Left renal cortex interstitium (tissue), 4 donors: ENCODE measurements at regions not wholly inside any gene's neighbourhood (a gene's known extent, or its start where the extent isn't known, plus 50 kb on each side); places are given as distances from the start of the nearest gene placed in this dataset.

Experiments
- DNase-seq, 4 donors: peaks; one replicate each; pipeline ENCODE4 v3.0.0-alpha.2; 2013; ENCODE audit warnings: low read depth in 4 of 4, low spot score in 2 of 4, missing footprints in 1 of 4

GRCh38 chr20:24203526-24204183, 215.1 kb upstream of the GGTLC1 start:
- DNase-seq, result no peak

DNA sequence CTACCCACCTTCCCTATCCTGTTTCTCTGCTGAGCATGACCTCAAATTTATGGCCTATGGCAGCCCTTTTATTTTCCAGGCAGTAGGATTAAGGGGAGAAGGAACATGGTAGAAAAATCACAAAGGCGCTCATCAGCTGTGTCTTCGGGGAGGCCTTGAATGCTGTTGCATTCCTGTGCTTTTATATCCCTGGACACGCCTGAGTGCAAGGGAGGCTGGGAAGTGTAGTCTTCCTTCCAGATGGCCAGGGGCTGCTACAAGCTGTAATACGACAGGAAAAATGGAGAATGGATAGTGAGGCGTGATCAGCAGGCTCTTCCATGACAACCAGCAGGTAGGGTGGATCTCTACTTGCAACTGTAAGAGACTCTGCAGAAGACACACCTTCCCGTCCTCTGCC, 210.9 kb upstream of the GGTLC1 start:
- DNase-seq, result no peak

GRCh38 chr20:24194143-24194542, 205.6 kb upstream of the GGTLC1 start:
- peak in 1 of 4 donors; percentile 8 for DNase-seq

DNA sequence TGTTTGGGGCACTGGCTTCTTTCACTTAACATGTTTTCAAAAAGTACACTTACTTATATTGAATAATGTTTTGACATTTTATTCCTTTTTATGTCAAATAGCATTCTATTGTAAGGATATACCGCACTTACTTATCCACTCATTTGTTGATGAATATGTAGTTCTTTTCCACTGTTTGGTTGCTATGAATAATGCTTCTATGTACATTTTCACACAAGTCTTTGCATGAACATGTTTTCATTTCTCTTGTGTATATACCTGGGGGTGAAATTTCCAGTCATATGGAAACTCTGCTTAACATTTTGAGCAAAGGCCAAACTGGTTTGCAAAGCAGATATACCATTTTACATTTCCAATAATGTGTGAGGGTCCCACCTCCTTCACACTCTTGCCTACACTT, 202.3 kb upstream of the GGTLC1 start:
- no peak for DNase-seq

GRCh38 chr20:24185791-24186190, 197.2 kb upstream of the GGTLC1 start:
- no peak for DNase-seq

DNA sequence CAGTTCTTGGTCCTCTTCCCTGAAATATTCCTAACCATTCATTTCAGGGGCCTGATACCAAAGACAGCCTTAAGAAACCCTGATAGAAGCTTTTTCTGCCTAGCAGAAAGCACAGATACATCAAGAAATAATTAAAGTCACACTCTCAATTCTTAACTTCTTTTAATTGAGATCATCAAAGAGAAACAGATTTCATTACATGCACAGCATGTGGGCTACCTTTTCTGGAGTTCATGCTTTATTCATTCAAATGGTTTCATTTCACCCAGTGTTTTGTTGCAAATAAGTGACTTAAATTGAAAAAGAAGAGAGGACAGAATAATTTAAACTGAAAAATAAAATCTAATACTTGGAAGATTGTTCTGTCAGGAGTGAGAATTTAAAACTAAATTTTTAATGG, 192.6 kb upstream of the GGTLC1 start:
- no peak for DNase-seq

DNA sequence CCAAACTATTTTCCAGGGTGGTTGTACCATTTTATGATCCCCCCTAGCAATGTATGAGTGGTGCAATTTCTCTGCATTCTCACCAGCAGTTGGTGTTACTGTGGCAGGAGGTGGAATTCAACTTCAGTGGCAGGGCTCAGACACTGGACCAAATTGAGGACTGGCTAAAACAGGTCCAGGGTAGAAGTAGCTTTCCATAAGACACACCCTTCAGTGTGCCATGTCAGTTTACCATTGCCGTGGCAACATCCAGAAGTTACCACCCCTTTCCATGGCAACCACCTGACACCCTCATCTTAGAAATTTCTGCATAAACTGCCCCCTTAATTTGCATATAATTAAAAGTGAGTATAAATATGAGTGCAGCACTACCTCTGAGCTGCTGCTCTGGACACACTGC, 180.7 kb upstream of the GGTLC1 start:
- DNase-seq, result no peak

GRCh38 chr20:24166412-24166811, 177.8 kb upstream of the GGTLC1 start:
- no peak for DNase-seq

DNA sequence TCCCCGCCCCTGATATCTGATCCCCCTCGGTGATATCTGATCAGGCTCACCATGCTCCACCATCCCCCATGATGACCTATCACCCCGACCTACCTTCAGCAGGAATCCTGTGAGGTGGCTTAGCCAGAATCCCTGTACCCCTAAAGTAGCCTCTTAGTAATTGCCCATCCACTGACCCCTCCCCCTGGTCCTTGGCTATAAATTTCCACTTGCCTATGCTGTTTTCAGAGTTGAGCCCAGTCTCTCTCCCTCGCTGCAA, 177.5 kb upstream of the GGTLC1 start:
- no peak for DNase-seq

DNA sequence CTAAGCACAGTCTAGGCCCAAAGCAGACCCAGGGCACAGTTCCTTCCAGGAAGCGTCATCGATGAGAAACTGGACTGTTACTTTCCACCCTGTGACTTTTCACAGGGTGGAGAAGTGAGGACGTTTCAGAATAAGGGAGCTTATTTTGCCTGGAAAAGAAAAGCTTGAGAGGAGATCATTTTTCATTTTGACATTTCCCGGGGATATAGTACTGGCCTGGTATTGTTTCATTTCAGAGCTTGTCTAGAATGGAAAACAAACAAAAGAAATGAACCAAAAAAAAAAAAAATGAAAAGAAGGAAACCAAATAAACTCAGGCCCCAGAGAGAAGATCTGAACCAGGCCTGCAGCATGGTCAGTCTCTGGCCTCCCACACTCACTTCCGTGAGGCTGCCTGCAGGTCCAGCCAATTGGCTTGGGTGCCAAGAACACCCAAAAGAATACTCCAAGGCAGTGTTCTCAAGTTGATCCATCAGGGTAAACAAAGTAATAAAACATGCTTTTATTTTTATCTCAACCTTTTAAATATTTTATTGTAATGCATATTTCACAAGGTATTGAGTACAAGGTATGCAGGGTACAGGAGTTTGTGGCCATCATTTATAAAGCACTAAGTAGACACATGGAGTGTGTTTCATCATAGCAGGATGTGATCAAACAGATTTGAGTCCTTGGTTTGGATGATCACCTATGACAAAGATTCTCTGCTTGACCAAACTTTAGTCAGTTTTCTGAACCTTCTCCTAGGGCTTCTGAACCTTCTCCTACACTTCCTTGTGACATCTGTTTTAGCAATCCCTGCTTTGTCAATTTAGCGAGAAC, 176.9 kb upstream of the GGTLC1 start:
- DNase-seq, result no peak

DNA sequence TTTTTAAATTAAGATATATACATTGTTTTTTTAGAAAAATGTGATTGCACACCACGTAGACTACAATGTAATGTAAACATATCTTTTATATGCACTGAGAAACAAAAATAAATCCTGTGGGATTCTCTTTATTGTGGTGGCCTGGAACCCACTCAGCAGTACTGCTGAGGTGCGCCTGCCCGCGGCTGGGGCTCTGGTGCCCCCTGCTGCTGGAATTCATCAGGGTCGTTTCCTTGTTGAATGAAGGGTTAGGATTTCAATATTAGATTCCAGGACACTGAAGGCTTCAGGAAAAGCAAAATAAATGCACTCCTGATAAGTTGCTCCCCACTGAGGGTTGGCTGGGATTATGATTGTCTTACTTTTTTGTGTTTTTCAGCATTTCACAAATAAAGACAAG, 175.8 kb upstream of the GGTLC1 start:
- DNase-seq, result no peak

DNA sequence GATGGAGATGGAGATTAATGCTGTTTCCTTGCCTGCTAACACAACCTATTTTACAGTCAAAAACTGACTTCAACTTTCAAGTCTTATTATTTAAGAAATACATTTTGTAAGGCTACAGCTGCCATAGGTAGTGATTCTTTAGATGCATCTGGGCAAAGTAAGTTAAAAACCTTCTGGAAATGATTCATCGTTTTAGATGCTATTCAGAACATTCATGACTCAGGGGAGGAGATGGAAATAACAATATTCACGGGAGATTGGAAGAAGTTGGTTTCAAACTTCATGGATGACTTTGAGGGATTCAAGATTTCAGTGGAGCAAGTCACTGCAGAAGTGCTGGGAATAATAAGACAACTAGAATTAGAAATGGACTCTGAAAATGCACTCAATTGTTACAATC, 174.9 kb upstream of the GGTLC1 start:
- no peak for DNase-seq

DNA sequence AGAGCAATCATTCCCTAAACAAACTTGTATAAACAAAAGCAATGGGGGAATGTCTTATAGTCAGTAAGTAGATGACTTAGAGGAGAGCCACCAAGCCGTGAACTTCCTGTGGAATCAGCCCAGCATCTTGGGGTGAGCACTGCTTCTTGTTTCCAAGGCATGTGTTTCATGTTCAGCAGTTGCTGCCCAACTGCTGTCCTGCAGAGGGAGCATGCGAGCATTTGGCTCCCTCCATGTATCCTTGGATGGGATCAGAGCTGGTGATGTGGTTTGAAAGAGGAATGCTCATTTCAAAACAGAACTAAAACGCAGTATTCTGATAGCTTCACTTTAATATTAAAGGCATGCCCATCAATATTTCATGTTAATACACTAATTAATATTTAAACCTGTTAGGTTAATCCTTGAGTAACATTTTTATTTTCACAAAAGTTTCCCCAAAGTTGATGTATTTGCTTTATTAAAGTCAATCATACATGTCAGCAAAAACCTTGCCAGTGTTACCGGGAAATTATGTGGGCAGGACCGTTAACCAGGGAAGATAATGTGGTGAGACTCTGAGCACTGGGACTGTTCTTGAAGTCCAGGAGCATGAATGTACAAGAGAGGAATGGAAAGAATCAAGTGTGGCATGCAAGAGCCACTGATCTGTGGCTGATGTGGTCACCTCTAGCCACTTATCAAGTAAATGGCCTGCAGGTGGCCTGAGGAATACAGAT, 172.1 kb upstream of the GGTLC1 start:
- DNase-seq, result no peak

DNA sequence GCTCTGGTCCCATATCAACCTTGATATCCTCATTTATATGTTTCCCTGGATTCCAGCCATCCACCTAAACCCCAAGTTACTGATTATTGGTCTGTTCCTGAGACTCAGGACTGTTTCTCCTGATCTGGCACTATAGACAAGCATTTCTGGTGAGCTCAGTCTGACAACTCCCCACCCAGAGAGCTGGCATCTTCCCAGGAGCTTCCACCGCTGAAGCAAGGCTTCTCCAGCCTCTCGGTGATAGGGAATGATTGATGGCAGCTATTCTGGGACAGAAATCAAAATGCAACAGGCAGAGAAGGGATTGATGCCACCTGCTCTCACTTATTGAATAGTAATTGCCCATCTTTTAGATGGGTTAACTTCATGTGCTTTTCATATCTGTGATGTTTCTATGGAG, 169.7 kb upstream of the GGTLC1 start:
- no peak for DNase-seq

DNA sequence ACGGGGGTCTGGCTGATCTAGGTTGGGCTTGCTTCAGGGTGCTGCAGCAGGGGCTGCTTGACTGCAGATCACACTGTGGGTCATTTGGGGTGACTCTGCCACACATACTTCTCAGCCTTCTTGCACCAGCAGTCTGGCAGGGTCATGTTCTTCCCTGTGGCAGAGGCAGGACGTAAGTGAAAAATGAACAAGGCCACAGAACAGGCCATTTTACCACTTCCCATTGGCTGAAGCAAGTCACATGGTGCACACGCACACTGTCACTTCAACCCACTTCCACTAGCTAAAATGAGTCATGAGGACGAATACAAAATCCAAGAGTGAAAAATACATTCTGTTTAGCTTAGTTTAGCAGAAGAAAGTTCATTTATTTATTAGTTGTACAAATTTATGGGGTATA, 168.6 kb upstream of the GGTLC1 start:
- no peak for DNase-seq

DNA sequence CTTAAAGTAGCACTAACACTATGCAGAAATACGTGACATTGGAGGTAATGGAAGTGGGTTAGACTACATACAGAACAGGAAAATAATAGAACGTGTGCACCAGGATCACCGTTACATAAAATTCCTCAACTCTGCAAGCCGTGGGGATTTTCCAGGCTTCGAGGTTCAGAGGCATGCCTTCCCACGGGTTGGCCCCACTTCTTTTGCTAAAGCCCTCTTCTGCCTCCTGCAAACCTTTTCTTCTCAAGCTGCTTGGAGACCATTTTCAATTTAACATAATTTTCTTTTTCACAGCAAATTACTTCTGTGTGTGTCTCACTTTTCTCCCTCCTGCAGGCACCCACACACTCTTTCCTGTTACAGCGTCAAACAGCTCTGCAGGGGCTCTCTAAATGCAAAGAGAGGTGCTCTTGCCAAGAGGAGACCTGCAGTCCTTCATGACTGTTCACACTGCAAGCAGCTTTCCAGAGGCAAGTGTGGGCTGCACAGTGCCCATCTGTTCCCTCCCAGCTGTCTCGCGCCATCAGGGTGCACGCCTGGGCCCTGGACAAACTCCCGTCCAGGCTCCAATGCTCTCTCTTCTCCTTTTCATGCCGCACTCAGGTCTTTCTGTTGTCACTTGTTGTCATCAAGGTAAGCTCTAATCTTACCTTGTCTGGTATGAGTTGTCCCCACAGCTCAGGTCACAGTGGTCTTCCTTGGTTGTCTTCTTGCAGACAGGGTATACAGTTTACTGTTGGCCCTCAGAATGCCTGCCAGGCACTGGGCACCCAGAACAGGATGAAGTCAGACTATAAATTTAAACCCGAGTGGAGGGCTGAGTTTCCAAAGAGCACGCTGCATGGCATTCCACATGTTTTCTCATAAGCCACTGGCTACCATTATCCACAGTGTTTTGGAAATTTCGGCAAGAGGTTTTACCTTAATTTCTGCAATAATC, 164.8 kb upstream of the GGTLC1 start:
- DNase-seq, result no peak

DNA sequence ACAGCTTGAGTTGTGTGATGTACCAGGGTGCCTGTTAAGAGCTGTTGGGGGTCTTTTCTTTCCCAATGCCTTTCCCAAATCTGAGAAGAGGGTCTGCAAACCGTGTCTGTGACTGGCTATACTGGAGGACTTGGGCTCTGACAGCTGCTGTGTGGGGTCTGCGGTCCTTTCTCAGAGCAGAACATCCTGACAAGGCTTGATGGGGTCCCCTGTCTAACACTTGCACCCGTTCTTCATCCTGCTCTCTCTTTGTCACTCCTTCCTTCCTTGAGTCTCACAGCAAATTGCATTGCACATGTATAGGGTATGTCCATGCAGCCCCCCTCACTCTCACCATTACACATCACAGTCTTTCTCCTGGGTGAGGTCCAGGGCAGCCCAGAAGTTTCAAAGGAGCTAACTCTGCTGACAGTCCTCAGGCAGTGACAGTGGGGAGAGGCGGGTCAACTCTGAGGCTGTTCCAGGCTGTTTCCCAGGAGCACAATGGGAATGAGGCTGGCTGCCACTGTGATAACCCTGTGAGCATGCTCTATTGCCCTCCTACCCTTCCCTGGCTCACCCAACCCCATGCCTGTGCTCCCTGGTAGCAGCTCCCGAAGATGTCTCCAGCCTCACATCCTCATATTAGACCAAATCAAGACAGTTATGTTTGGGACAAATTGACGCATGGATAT, 163.2 kb upstream of the GGTLC1 start:
- no peak for DNase-seq

- DNase-seq, result no peak
Measured at GRCh38 chr20:24150406-24150805, 161.8 kb upstream of the GGTLC1 start.

DNA sequence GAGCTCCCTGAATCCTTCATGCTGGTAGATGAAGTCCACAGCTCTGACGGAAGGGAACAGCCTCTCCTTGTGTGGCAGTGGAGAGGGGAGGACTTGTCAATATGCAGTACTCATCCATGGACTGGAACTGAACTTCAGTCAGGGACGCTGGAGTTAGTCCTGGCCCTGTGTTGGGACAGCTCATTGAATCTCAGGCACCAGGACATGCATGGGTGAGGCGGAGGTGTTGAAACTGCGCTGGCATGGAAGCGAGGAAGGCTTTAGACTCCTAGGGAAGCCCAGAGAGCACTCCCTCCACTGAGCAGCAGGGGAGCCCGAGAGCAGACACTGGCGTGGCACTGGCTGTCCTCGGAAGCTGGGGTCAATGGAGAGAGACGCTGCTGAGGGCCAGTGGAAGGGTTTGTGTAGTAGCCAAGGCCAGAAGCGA, 161.3 kb upstream of the GGTLC1 start:
- no peak for DNase-seq

DNA sequence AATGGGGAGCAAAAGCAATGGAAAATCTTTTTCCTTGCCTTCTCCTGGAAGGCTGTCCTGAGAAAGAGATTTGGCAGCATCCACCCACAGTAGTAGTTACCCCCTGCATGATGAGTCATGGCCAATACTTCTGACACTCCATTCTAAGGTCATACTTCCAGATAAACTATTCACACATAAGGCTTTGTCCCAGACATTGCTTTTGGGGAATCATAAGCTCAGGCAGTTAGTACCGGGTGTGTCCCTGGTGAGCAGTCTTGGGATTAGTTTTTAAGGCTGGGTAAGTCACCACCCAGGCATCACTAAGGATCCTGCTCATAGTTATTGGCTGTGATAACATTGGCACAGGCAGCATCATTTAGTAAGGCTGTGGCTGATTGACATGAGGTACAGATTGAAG, 160.6 kb upstream of the GGTLC1 start:
- no peak for DNase-seq
